Thoracic aorta (tissue), 2 donors: ENCODE measurements at regions not wholly inside any gene's neighbourhood (a gene's known extent, or its start where the extent isn't known, plus 50 kb on each side); places are given as distances from the start of the nearest gene placed in this dataset.

Experiments used
- ATAC-seq: fragments of 150-250 bp; one replicate; pipeline ENCODE4 v1.8.0; 2017; ENCODE audit warnings: low read depth; ENCODE audit not compliant: insufficient number of reproducible peaks, low FRiP score
- DNase-seq: peaks from one replicate; pipeline ENCODE4 v3.0.0-alpha.2; 2020; ENCODE audit warnings: low spot score
- H3K27ac ChIP-seq, 2 donors: fragments of 200-600 bp; sonication (generic); 1 replicate in 1 of 2; 2 replicates in 1 of 2; pipeline ENCODE4 v1.5.1; 2016; ENCODE audit warnings: mild to moderate bottlenecking in 2 of 2, moderate library complexity in 2 of 2
- H3K27me3 ChIP-seq: fragments of 200-600 bp; sonication (generic); replicated peaks from 2 replicates; pipeline ENCODE4 v1.6.0; 2016; ENCODE audit warnings: mild to moderate bottlenecking; ENCODE audit not compliant: insufficient read depth
- H3K36me3 ChIP-seq: fragments of 200-600 bp; sonication (generic); one replicate; pipeline ENCODE4 v1.5.1; 2016
- H3K4me1 ChIP-seq, 2 donors: fragments of 200-600 bp; sonication (generic); 1 replicate in 1 of 2; 2 replicates in 1 of 2; pipeline versions ENCODE4 v1.5.1 to v1.6.0; 2016; ENCODE audit warnings: low read depth in 2 of 2, mild to moderate bottlenecking in 1 of 2; ENCODE audit not compliant: control insufficient read depth in 1 of 2
- H3K4me3 ChIP-seq: fragments of 200-600 bp; sonication (generic); 2 replicates; pipeline ENCODE4 v1.5.1; 2016; ENCODE audit warnings: mild to moderate bottlenecking
- H3K9me3 ChIP-seq: fragments of 200-600 bp; sonication (generic); 2 replicates; pipeline ENCODE4 v1.5.1; 2016
- TF ChIP-seq, protein P1 (sequence below): fragments of 200-600 bp; sonication (generic); IDR thresholded peaks from one replicate; pipeline ENCODE4 v1.5.1; 2019; ENCODE audit warnings: antibody characterized with exemption

- no peak overlapping the region for H3K4me3 ChIP-seq
- TF ChIP-seq, protein P1, sequence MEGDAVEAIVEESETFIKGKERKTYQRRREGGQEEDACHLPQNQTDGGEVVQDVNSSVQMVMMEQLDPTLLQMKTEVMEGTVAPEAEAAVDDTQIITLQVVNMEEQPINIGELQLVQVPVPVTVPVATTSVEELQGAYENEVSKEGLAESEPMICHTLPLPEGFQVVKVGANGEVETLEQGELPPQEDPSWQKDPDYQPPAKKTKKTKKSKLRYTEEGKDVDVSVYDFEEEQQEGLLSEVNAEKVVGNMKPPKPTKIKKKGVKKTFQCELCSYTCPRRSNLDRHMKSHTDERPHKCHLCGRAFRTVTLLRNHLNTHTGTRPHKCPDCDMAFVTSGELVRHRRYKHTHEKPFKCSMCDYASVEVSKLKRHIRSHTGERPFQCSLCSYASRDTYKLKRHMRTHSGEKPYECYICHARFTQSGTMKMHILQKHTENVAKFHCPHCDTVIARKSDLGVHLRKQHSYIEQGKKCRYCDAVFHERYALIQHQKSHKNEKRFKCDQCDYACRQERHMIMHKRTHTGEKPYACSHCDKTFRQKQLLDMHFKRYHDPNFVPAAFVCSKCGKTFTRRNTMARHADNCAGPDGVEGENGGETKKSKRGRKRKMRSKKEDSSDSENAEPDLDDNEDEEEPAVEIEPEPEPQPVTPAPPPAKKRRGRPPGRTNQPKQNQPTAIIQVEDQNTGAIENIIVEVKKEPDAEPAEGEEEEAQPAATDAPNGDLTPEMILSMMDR, result no peak
- ATAC-seq, result no peak
These were observed 141.3 kb upstream of the VCX3B start for GRCh38 chrX:8323356-8323755.

DNA sequence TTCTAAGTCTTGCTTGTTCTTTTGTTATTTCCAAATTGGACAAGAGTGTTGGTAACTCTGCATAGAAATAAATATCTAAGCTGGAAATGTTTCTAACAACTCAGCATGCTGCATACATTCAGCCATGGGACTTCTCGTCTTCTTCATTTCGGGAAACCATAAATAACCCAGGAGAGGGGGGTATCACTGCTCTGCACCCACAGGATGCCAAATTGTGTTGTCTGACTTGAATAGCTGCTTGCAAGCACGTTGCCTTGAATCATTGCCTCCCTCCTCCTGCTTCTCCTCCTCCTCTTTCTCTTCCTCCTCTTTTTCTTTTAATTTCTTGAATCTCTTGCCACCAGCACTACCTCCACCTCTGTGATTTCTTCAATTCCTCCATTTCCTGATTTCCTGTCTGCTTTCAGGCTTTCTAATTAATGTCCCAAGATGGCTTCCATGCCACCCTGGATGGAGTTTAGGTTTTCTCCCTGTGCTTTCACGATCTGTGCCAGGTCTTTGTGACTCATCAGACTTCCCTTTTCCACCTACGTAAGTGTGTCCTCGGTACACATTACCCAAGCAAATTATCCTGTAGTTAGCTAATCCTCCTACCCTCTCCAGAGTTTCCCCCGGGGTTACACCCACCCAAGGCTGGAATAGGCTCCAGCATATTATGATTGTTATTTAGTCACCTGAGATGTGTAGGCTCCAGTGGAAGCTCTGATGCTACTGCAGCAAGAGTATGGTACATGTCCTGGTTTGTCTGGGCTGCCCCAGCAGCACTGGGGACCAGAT lies 122.6 kb upstream of the VCX3B start:
- DNase-seq (no peak), ATAC-seq (no peak)
- H3K27ac ChIP-seq, result no peak overlapping the region
- H3K4me3 ChIP-seq, result no peak overlapping the region
- no peaks in the 10 kb centered on the region for H3K27me3 ChIP-seq
- H3K9me3 ChIP-seq, result no peaks in the 10 kb centered on the region
- H3K4me1 ChIP-seq, result no peaks in the 10 kb centered on the region
- no peaks in the 10 kb centered on the region for H3K36me3 ChIP-seq
- TF ChIP-seq, protein P1, result no peak

More at GRCh38 chrX:8323356-8323755, 141.3 kb upstream of the VCX3B start:
- Histone ChIP-seq H3K27me3 (no peaks in the 10 kb centered on the region), H3K4me1 (no peaks in the 10 kb centered on the region), H3K27ac (no peak overlapping the region), H3K36me3 (no peaks in the 10 kb centered on the region), H3K9me3 (no peaks in the 10 kb centered on the region)
- DNase-seq, result no peak

- no peak for ATAC-seq
- no peaks in the 10 kb centered on the region for H3K4me1 ChIP-seq
These were observed 119.2 kb upstream of the VCX3B start for GRCh38 chrX:8345473-8345872.

GRCh38 chrX:8346060-8346459 lies 118.6 kb upstream of the VCX3B start:
- TF ChIP-seq, protein P1, result no peak
- H3K27me3 ChIP-seq, result no peaks in the 10 kb centered on the region

More at GRCh38 chrX:8345473-8345872, 119.2 kb upstream of the VCX3B start:
- DNase-seq, result no peak
- no peaks in the 10 kb centered on the region for H3K36me3 ChIP-seq
- H3K4me3 ChIP-seq, result no peak overlapping the region
- no peak overlapping the region for H3K27ac ChIP-seq
- no peaks in the 10 kb centered on the region for H3K9me3 ChIP-seq
- TF ChIP-seq, protein P1, result no peak
- H3K27me3 ChIP-seq, result no peaks in the 10 kb centered on the region

GRCh38 chrX:8346892-8347291 lies 117.7 kb upstream of the VCX3B start:
- no peak overlapping the region for H3K4me3 ChIP-seq
- no peaks in the 10 kb centered on the region for H3K36me3 ChIP-seq
- no peaks in the 10 kb centered on the region for H3K9me3 ChIP-seq
- ATAC-seq (no peak), DNase-seq (no peak)
- no peak overlapping the region for H3K27ac ChIP-seq
- no peaks in the 10 kb centered on the region for H3K27me3 ChIP-seq
- no peaks in the 10 kb centered on the region for H3K4me1 ChIP-seq
- TF ChIP-seq, protein P1, result no peak

More at GRCh38 chrX:8346060-8346459, 118.6 kb upstream of the VCX3B start:
- DNase-seq, result no peak
- no peak for ATAC-seq
- no peak overlapping the region for H3K27ac ChIP-seq
- H3K9me3 ChIP-seq, result no peaks in the 10 kb centered on the region
- H3K36me3 ChIP-seq, result no peaks in the 10 kb centered on the region
- no peaks in the 10 kb centered on the region for H3K4me1 ChIP-seq
- H3K4me3 ChIP-seq, result no peak overlapping the region
